ENCODE measurements at regions not wholly inside any gene's neighbourhood (a gene's known extent, or its start where the extent isn't known, plus 50 kb on each side); places are given as distances from the start of the nearest gene placed in this dataset.
"Not testable (repeated sequence)": the region's sequence is repeated elsewhere in the genome, so short reads cannot be mapped to it uniquely, and the experiment has no call there.

DNA sequence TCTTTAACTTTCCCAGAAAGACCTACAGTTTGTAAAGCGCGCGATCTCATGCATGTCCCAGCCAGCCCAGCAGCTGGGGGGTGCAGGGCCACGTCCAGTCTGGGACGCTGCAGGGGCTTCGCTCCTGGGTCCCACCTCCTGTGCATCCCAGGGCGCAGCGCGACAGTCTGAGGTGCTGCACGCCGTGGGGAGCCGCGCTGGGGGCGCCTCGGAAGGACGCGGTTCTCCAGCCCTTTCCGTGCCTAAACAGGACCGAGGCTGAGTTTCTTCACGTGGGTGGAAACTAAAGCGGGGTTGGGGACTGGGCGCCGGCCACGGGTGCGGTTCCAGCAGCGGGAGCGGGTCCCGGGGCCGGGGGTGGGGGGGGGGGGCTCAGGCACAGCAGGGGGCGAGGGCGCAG, 221.4 kb downstream of the TP53TG3F start:
- H3K9me3 Mint-ChIP-seq (ENCODE audit: insufficient read depth); DNase-seq; CTCF ChIA-PET; H3K27ac Mint-ChIP-seq; H3K4me3 Mint-ChIP-seq; H3K27me3 Mint-ChIP-seq; H3K9ac ChIP-seq (ENCODE audit: low read length); H3K9me3 ChIP-seq (ENCODE audit: control extremely low read depth in 1 of 3, control insufficient read depth in 2 of 3, insufficient read depth in 1 of 3, low read length in 2 of 3); POLR2A ChIA-PET; H3K4me1 Mint-ChIP-seq; H3K79me2 ChIP-seq (ENCODE audit: control insufficient read depth, insufficient read depth, low read length); H3K36me3 ChIP-seq (replicated peaks in 1 of 2; ENCODE audit: control extremely low read depth in 1 of 2, control insufficient read depth in 1 of 2, extremely low read depth in 1 of 2, insufficient read depth in 2 of 2, low read length in 1 of 2); H3K4me3 ChIP-seq (ENCODE audit: control extremely low read depth in 1 of 5, extremely low read depth in 1 of 5, insufficient read depth in 1 of 5, low read depth in 2 of 5, low read length in 4 of 5); ATAC-seq (ENCODE audit: low read depth); H3K4me1 ChIP-seq (ENCODE audit: control insufficient read depth in 2 of 2, insufficient read depth in 2 of 2, low read length in 2 of 2); intact Hi-C loops (cut with micrococcal nuclease); H2AFZ ChIP-seq (ENCODE audit: insufficient read depth, low read depth, low read length, poor library complexity, severe bottlenecking); H3K4me2 ChIP-seq (replicated peaks; ENCODE audit: low read depth, low read length, poor library complexity, severe bottlenecking); H3K27me3 ChIP-seq (replicated peaks in 1 of 4; ENCODE audit: control extremely low read depth in 1 of 4, control insufficient read depth in 3 of 4, insufficient read depth in 4 of 4, low read length in 3 of 4); H3K27ac ChIP-seq (ENCODE audit: low read length in 2 of 2); H4K20me1 ChIP-seq (ENCODE audit: control insufficient read depth, insufficient read depth, low read length, poor library complexity, severe bottlenecking): not testable (repeated sequence)
- WGBS (ENCODE audit: insufficient coverage), result 70% methylated on average over 18 of the region's 31 CpGs

DNA sequence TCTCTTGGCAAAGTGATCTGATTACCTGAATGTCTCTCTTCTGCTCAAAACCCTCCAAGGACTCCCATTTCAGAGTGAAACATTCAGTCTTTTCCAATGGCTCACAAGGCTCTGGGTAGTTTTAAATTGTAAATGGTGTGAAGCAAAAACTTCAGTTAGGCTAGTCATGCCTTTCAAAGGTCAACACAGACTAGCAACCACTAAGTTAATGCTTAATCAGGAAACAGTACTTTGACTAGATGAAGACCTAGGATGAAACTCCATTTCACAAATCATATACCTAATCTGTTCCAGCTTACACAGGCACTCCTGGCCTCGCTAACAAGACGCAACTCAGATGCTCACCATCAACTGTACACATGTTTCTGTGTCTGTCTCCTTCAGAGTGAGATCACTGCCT, 240.9 kb downstream of the TP53TG3F start:
- H2AFZ ChIP-seq (ENCODE audit: insufficient read depth, low read depth, low read length, poor library complexity, severe bottlenecking); H3K79me2 ChIP-seq (ENCODE audit: control insufficient read depth, insufficient read depth, low read length); H3K4me2 ChIP-seq (replicated peaks; ENCODE audit: low read depth, low read length, poor library complexity, severe bottlenecking); H3K4me1 Mint-ChIP-seq; intact Hi-C loops (cut with micrococcal nuclease); H3K9me3 Mint-ChIP-seq (ENCODE audit: insufficient read depth); CTCF ChIA-PET; H3K27me3 Mint-ChIP-seq; H3K27ac ChIP-seq (ENCODE audit: low read length in 2 of 2); H3K9ac ChIP-seq (ENCODE audit: low read length); DNase-seq; H3K9me3 ChIP-seq (ENCODE audit: control extremely low read depth in 1 of 3, control insufficient read depth in 2 of 3, insufficient read depth in 1 of 3, low read length in 2 of 3); H3K27me3 ChIP-seq (replicated peaks in 1 of 4; ENCODE audit: control extremely low read depth in 1 of 4, control insufficient read depth in 3 of 4, insufficient read depth in 4 of 4, low read length in 3 of 4); H3K4me1 ChIP-seq (ENCODE audit: control insufficient read depth in 2 of 2, insufficient read depth in 2 of 2, low read length in 2 of 2); ATAC-seq (ENCODE audit: low read depth); H3K4me3 ChIP-seq (ENCODE audit: control extremely low read depth in 1 of 5, extremely low read depth in 1 of 5, insufficient read depth in 1 of 5, low read depth in 2 of 5, low read length in 4 of 5); H3K27ac Mint-ChIP-seq; H3K4me3 Mint-ChIP-seq; H4K20me1 ChIP-seq (ENCODE audit: control insufficient read depth, insufficient read depth, low read length, poor library complexity, severe bottlenecking); H3K36me3 ChIP-seq (replicated peaks in 1 of 2; ENCODE audit: control extremely low read depth in 1 of 2, control insufficient read depth in 1 of 2, extremely low read depth in 1 of 2, insufficient read depth in 2 of 2, low read length in 1 of 2); POLR2A ChIA-PET: not testable (repeated sequence)
- WGBS (ENCODE audit: insufficient coverage), result 100% methylated on average over 2 of the region's 2 CpGs

- H3K4me1 Mint-ChIP-seq; H3K27me3 Mint-ChIP-seq; H2AFZ ChIP-seq (ENCODE audit: insufficient read depth, low read depth, low read length, poor library complexity, severe bottlenecking); H4K20me1 ChIP-seq (ENCODE audit: control insufficient read depth, insufficient read depth, low read length, poor library complexity, severe bottlenecking); H3K4me1 ChIP-seq (ENCODE audit: control insufficient read depth in 2 of 2, insufficient read depth in 2 of 2, low read length in 2 of 2); DNase-seq; H3K36me3 ChIP-seq (replicated peaks in 1 of 2; ENCODE audit: control extremely low read depth in 1 of 2, control insufficient read depth in 1 of 2, extremely low read depth in 1 of 2, insufficient read depth in 2 of 2, low read length in 1 of 2); H3K9ac ChIP-seq (ENCODE audit: low read length); H3K9me3 Mint-ChIP-seq (ENCODE audit: insufficient read depth); H3K27ac ChIP-seq (ENCODE audit: low read length in 2 of 2); H3K4me2 ChIP-seq (replicated peaks; ENCODE audit: low read depth, low read length, poor library complexity, severe bottlenecking); CTCF ChIA-PET; ATAC-seq (ENCODE audit: low read depth); H3K79me2 ChIP-seq (ENCODE audit: control insufficient read depth, insufficient read depth, low read length); H3K4me3 Mint-ChIP-seq; POLR2A ChIA-PET; intact Hi-C loops (cut with micrococcal nuclease); H3K9me3 ChIP-seq (ENCODE audit: control extremely low read depth in 1 of 3, control insufficient read depth in 2 of 3, insufficient read depth in 1 of 3, low read length in 2 of 3); H3K4me3 ChIP-seq (ENCODE audit: control extremely low read depth in 1 of 5, extremely low read depth in 1 of 5, insufficient read depth in 1 of 5, low read depth in 2 of 5, low read length in 4 of 5); H3K27me3 ChIP-seq (replicated peaks in 1 of 4; ENCODE audit: control extremely low read depth in 1 of 4, control insufficient read depth in 3 of 4, insufficient read depth in 4 of 4, low read length in 3 of 4); H3K27ac Mint-ChIP-seq: not testable (repeated sequence)
- WGBS (ENCODE audit: insufficient coverage), result 80% methylated on average over 42 of the region's 55 CpGs
Measured at GRCh38 chr16:33706845-33707590, 247.6 kb downstream of the TP53TG3F start.

DNA sequence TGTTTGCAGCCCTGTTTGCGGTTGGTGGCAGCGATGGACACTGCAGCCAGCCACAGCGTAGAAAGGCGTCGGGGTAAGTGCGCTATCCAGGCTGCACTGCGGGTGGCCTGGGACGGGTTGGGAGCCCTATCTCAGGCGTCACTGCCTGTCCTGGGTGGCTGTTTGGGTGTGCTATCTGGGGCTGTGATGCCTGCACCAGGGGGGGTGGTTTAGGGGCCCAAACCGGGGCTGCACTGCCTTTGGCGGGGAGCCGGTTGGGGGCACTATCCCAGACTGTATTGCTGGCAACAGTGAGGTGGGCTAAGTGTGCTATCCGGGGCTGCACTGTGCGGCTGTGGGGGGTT, 248.2 kb downstream of the TP53TG3F start:
- H3K4me3 ChIP-seq (ENCODE audit: control extremely low read depth in 1 of 5, extremely low read depth in 1 of 5, insufficient read depth in 1 of 5, low read depth in 2 of 5, low read length in 4 of 5); POLR2A ChIA-PET; H3K4me3 Mint-ChIP-seq; CTCF ChIA-PET; H3K4me1 Mint-ChIP-seq; H3K27me3 Mint-ChIP-seq; H3K27me3 ChIP-seq (replicated peaks in 1 of 4; ENCODE audit: control extremely low read depth in 1 of 4, control insufficient read depth in 3 of 4, insufficient read depth in 4 of 4, low read length in 3 of 4); H2AFZ ChIP-seq (ENCODE audit: insufficient read depth, low read depth, low read length, poor library complexity, severe bottlenecking); ATAC-seq (ENCODE audit: low read depth); H3K36me3 ChIP-seq (replicated peaks in 1 of 2; ENCODE audit: control extremely low read depth in 1 of 2, control insufficient read depth in 1 of 2, extremely low read depth in 1 of 2, insufficient read depth in 2 of 2, low read length in 1 of 2); H3K9me3 ChIP-seq (ENCODE audit: control extremely low read depth in 1 of 3, control insufficient read depth in 2 of 3, insufficient read depth in 1 of 3, low read length in 2 of 3); H3K4me1 ChIP-seq (ENCODE audit: control insufficient read depth in 2 of 2, insufficient read depth in 2 of 2, low read length in 2 of 2); H3K9ac ChIP-seq (ENCODE audit: low read length); H3K9me3 Mint-ChIP-seq (ENCODE audit: insufficient read depth); H4K20me1 ChIP-seq (ENCODE audit: control insufficient read depth, insufficient read depth, low read length, poor library complexity, severe bottlenecking); H3K4me2 ChIP-seq (replicated peaks; ENCODE audit: low read depth, low read length, poor library complexity, severe bottlenecking); H3K27ac ChIP-seq (ENCODE audit: low read length in 2 of 2); H3K27ac Mint-ChIP-seq; H3K79me2 ChIP-seq (ENCODE audit: control insufficient read depth, insufficient read depth, low read length); DNase-seq; intact Hi-C loops (cut with micrococcal nuclease): not testable (repeated sequence)
- WGBS (ENCODE audit: insufficient coverage), result 77% methylated on average over 14 of the region's 14 CpGs

Data from B cell (primary cell).